IPS-20b (cell line): ENCODE measurements at regions not wholly inside any gene's neighbourhood (a gene's known extent, or its start where the extent isn't known, plus 50 kb on each side); places are given as distances from the start of the nearest gene placed in this dataset.
"Not testable (repeated sequence)": the region's sequence is repeated elsewhere in the genome, so short reads cannot be mapped to it uniquely, and the experiment has no call there.

Experiments
- H3K27ac ChIP-seq: one replicate; pipeline ENCODE4 v1.5.1; 2013; ENCODE audit warnings: low read length
- H3K27me3 ChIP-seq: 2 replicates; pipeline ENCODE4 v1.6.1; 2013; ENCODE audit warnings: mild to moderate bottlenecking, low read length, inconsistent platforms; ENCODE audit not compliant: insufficient read depth
- H3K36me3 ChIP-seq: 2 replicates; pipeline ENCODE4 v1.6.1; 2013; ENCODE audit warnings: low read depth, mild to moderate bottlenecking, inconsistent platforms, low read length, moderate library complexity; ENCODE audit not compliant: insufficient read depth
- H3K4me1 ChIP-seq: 2 replicates; pipeline ENCODE4 v1.6.1; 2013; ENCODE audit warnings: mild to moderate bottlenecking, control low read depth, inconsistent platforms, low read length, moderate library complexity; ENCODE audit not compliant: insufficient read depth
- H3K4me3 ChIP-seq: 2 replicates; pipeline ENCODE4 v1.5.1; 2013; ENCODE audit warnings: mild to moderate bottlenecking, low read length, inconsistent platforms
- H3K9ac ChIP-seq: 2 replicates; pipeline ENCODE4 v1.6.1; 2013; ENCODE audit warnings: low read depth, mild to moderate bottlenecking, inconsistent platforms, low read length, moderate library complexity
- H3K9me3 ChIP-seq: 2 replicates; pipeline ENCODE4 v1.6.1; 2013; ENCODE audit warnings: mild to moderate bottlenecking, low read depth, low read length, inconsistent platforms; ENCODE audit not compliant: insufficient read depth

- H3K4me3 ChIP-seq: no peak overlapping the region
- H3K9me3 ChIP-seq: 0 out of 2 replicates have a peak, but pooled peaks cover 5% of the 10 kb centered on the region
- no peaks in the 10 kb centered on the region for H3K27me3 ChIP-seq
- no peak overlapping the region for H3K9ac ChIP-seq
- no peaks in the 10 kb centered on the region for H3K36me3 ChIP-seq
- no peaks in the 10 kb centered on the region for H3K4me1 ChIP-seq
- no peak overlapping the region for H3K27ac ChIP-seq
Observed at GRCh38 chr13:80527400-80527799, 186.5 kb upstream of the SPRY2 start.

- Histone ChIP-seq H3K4me1 (no peaks in the 10 kb centered on the region), H3K9ac (no peak overlapping the region), H3K4me3 (no peak overlapping the region), H3K9me3 (no peaks in the 10 kb centered on the region), H3K27me3 (no peaks in the 10 kb centered on the region), H3K36me3 (no peaks in the 10 kb centered on the region), H3K27ac (no peak overlapping the region)
Observed at GRCh38 chr13:80524447-80525215, 183.7 kb upstream of the SPRY2 start.

GRCh38 chr13:80523134-80523533 is 182.2 kb upstream of the SPRY2 start:
- Histone ChIP-seq H3K36me3 (no peaks in the 10 kb centered on the region), H3K27me3 (no peaks in the 10 kb centered on the region), H3K9me3 (no peaks in the 10 kb centered on the region), H3K9ac (no peak overlapping the region), H3K27ac (no peak overlapping the region), H3K4me3 (no peak overlapping the region), H3K4me1 (no peaks in the 10 kb centered on the region)

- not testable (repeated sequence) for H3K27me3 ChIP-seq, H3K36me3 ChIP-seq, H3K9me3 ChIP-seq, H3K27ac ChIP-seq, H3K4me1 ChIP-seq, H3K9ac ChIP-seq, H3K4me3 ChIP-seq
Observed at GRCh38 chr13:80522463-80522862, 181.5 kb upstream of the SPRY2 start.

GRCh38 chr13:80516818-80517348 is 176.0 kb upstream of the SPRY2 start:
- peaks cover 23% of the 10 kb centered on the region; the same call in 1 of the 2 replicates for H3K9me3 ChIP-seq
- H3K27me3 ChIP-seq: no peaks in the 10 kb centered on the region
- H3K9ac ChIP-seq: no peak overlapping the region
- no peaks in the 10 kb centered on the region for H3K4me1 ChIP-seq
- no peaks in the 10 kb centered on the region for H3K36me3 ChIP-seq
- no peak overlapping the region for H3K4me3 ChIP-seq
- H3K27ac ChIP-seq: no peak overlapping the region

- Histone ChIP-seq H3K4me1 (no peaks in the 10 kb centered on the region), H3K9me3 (peaks cover 23% of the 10 kb centered on the region; the same call in 1 of the 2 replicates), H3K27me3 (no peaks in the 10 kb centered on the region), H3K36me3 (no peaks in the 10 kb centered on the region), H3K27ac (no peak overlapping the region), H3K9ac (no peak overlapping the region), H3K4me3 (no peak overlapping the region)
Observed at GRCh38 chr13:80515296-80515695, 174.4 kb upstream of the SPRY2 start.

GRCh38 chr13:80513196-80513595 is 172.3 kb upstream of the SPRY2 start:
- Histone ChIP-seq H3K27ac (no peak overlapping the region), H3K4me3 (no peak overlapping the region), H3K4me1 (no peaks in the 10 kb centered on the region), H3K27me3 (no peaks in the 10 kb centered on the region), H3K9me3 (peaks cover 23% of the 10 kb centered on the region; the same call in 1 of the 2 replicates), H3K9ac (no peak overlapping the region), H3K36me3 (no peaks in the 10 kb centered on the region)

GRCh38 chr13:80510686-80511085 is 169.8 kb upstream of the SPRY2 start:
- Histone ChIP-seq H3K4me1 (no peaks in the 10 kb centered on the region), H3K9me3 (peaks cover 6% of the 10 kb centered on the region; the same call in 1 of the 2 replicates), H3K27ac (no peak overlapping the region), H3K4me3 (no peak overlapping the region), H3K36me3 (no peaks in the 10 kb centered on the region), H3K27me3 (no peaks in the 10 kb centered on the region), H3K9ac (no peak overlapping the region)

- Histone ChIP-seq H3K9ac (no peak overlapping the region), H3K27me3 (no peaks in the 10 kb centered on the region), H3K4me3 (no peak overlapping the region), H3K27ac (no peak overlapping the region), H3K36me3 (no peaks in the 10 kb centered on the region), H3K4me1 (no peaks in the 10 kb centered on the region), H3K9me3 (peaks cover 8% of the 10 kb centered on the region; the same call in 1 of the 2 replicates)
Observed at GRCh38 chr13:80509264-80509663, 168.3 kb upstream of the SPRY2 start.

- Histone ChIP-seq H3K27ac (no peak overlapping the region), H3K9ac (no peak overlapping the region), H3K9me3 (peaks cover 8% of the 10 kb centered on the region; the same call in 1 of the 2 replicates), H3K27me3 (no peaks in the 10 kb centered on the region), H3K4me1 (no peaks in the 10 kb centered on the region), H3K4me3 (no peak overlapping the region), H3K36me3 (no peaks in the 10 kb centered on the region)
Observed at GRCh38 chr13:80508031-80508430, 167.1 kb upstream of the SPRY2 start.

GRCh38 chr13:80504453-80504852 is 163.5 kb upstream of the SPRY2 start:
- H3K9ac ChIP-seq: no peak overlapping the region
- H3K36me3 ChIP-seq: no peaks in the 10 kb centered on the region
- no peak overlapping the region for H3K4me3 ChIP-seq
- H3K9me3 ChIP-seq: peaks cover 8% of the 10 kb centered on the region; the same call in 1 of the 2 replicates
- H3K27me3 ChIP-seq: no peaks in the 10 kb centered on the region
- no peaks in the 10 kb centered on the region for H3K4me1 ChIP-seq
- no peak overlapping the region for H3K27ac ChIP-seq

- H3K27me3 ChIP-seq: no peaks in the 10 kb centered on the region
- H3K27ac ChIP-seq: no peak overlapping the region
- peaks cover 8% of the 10 kb centered on the region; the same call in 1 of the 2 replicates for H3K9me3 ChIP-seq
- no peak overlapping the region for H3K4me3 ChIP-seq
- H3K36me3 ChIP-seq: no peaks in the 10 kb centered on the region
- H3K4me1 ChIP-seq: no peaks in the 10 kb centered on the region
- no peak overlapping the region for H3K9ac ChIP-seq
Observed at GRCh38 chr13:80502359-80502758, 161.4 kb upstream of the SPRY2 start.
